ENCODE measurements at regions not wholly inside any gene's neighbourhood (a gene's known extent, or its start where the extent isn't known, plus 50 kb on each side); places are given as distances from the start of the nearest gene placed in this dataset.

DNA sequence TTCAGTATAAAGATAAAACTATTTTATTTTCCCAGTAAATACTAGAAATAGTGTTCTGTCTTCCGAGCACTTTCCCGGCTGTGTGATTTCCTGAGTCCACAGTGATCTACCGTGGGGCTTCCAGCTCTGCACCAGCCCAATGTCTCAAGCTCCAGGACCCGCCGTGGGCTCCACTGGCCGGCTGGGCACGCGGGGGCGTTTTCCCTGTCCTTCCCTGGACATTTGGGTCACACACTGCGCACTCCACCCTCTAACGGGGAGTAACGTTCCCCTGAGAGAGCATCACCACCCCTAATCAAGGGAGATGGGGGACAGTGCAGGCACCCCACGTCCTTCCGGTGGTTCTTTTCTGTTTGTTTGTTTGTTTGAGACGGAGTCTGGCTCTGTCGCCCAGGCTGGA, 844.6 kb upstream of the FRG1 start:
- 96 to 97% methylated on average over 16 of the region's 16 CpGs for WGBS, 2 donors
- Histone ChIP-seq H3K4me3 (replicated peaks in 1 of 3) (no peak overlapping the region), H3K27me3 (no peaks in the 10 kb centered on the region), H3K4me1 (no peaks in the 10 kb centered on the region), H3K27ac (no peak overlapping the region), H3K9me3 (no peaks in the 10 kb centered on the region), H3K36me3 (no peaks in the 10 kb centered on the region)
- intact Hi-C loops (cut with DNase I): no loop called here
- TF ChIP-seq, protein P1, sequence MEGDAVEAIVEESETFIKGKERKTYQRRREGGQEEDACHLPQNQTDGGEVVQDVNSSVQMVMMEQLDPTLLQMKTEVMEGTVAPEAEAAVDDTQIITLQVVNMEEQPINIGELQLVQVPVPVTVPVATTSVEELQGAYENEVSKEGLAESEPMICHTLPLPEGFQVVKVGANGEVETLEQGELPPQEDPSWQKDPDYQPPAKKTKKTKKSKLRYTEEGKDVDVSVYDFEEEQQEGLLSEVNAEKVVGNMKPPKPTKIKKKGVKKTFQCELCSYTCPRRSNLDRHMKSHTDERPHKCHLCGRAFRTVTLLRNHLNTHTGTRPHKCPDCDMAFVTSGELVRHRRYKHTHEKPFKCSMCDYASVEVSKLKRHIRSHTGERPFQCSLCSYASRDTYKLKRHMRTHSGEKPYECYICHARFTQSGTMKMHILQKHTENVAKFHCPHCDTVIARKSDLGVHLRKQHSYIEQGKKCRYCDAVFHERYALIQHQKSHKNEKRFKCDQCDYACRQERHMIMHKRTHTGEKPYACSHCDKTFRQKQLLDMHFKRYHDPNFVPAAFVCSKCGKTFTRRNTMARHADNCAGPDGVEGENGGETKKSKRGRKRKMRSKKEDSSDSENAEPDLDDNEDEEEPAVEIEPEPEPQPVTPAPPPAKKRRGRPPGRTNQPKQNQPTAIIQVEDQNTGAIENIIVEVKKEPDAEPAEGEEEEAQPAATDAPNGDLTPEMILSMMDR (IDR thresholded peaks at IDR 0.05): no peak
- no peak for TF ChIP-seq POLR2A (IDR thresholded peaks at IDR 0.05)
- no peak for DNase-seq

DNA sequence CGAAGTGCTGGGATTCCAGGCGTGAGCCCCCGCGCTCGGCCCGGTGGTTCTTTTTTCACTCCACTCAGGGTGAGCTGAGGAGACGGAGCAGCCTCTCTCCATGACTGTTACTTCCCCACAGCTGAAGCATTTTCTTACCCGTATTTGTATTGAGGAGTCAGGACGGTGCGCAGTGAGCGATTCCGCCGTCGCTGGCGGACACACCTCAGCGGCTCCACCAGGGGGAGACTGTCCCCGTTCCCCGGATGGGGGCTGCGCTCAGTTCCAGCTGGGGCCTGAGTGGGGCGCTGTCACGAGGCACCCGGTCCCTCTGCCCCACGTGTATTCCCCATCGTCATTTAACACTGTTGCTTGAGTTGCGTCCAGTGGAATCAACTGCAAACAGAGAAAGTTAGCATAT, 844.0 kb upstream of the FRG1 start:
- no peak overlapping the region for H3K27ac ChIP-seq
- WGBS, 2 donors: 94 to 96% methylated on average over 25 of the region's 25 CpGs
- H3K9me3 ChIP-seq: no peaks in the 10 kb centered on the region
- H3K4me3 ChIP-seq (replicated peaks in 1 of 3): no peak overlapping the region
- intact Hi-C loops (cut with DNase I): no loop called here
- no peak for DNase-seq
- TF ChIP-seq, protein P1 (IDR thresholded peaks at IDR 0.05): no peak
- TF ChIP-seq POLR2A (IDR thresholded peaks at IDR 0.05): no peak
- H3K4me1 ChIP-seq: no peaks in the 10 kb centered on the region
- H3K36me3 ChIP-seq: no peaks in the 10 kb centered on the region
- no peaks in the 10 kb centered on the region for H3K27me3 ChIP-seq

DNA sequence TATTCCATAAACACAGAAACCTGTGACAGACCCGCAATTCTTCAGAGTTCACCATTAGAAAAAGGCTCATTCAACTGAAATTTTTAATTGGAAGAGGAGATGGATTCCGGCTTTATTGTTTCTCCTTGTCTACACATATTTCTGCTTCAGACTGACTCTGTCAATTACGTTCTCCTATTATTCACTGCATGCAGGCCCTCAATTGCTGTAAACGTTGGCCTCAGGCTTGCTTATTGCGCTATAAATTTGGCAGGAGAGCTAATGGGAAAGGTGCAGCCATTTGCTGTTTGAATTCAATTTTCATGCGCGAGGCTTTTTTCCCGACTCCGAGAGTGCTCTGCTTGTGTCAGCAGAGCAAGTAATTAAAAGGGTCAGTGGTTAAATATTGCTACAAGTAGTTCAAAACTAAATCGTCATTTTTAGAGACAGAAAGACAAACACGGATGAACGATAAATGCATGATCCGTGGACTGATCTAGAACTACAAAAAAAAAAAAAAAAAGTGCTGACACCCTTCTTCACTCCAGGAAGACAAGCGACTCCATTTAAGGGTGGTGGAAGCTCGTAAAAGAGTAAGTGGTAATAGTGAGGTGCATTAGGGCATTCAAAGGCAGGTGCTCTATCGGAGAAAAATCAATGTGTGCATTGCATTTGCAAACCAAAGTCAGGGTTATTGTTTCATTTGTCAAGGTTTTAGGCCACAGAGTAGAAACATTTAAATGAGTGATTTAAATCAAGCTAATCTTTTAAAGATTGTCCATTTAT, 841.6 kb upstream of the FRG1 start:
- H3K9me3 ChIP-seq: no peaks in the 10 kb centered on the region
- DNase-seq: no peak
- no peak overlapping the region for H3K4me3 ChIP-seq (replicated peaks in 1 of 3)
- H3K4me1 ChIP-seq: no peaks in the 10 kb centered on the region
- no peaks in the 10 kb centered on the region for H3K27me3 ChIP-seq
- no peak overlapping the region for H3K27ac ChIP-seq
- TF ChIP-seq POLR2A (IDR thresholded peaks at IDR 0.05): no peak
- TF ChIP-seq, protein P1 (IDR thresholded peaks at IDR 0.05): no peak
- H3K36me3 ChIP-seq: no peaks in the 10 kb centered on the region
- 81 to 83% methylated on average over 16 of the region's 16 CpGs for WGBS, 2 donors
- intact Hi-C loops (cut with DNase I): no loop called here

DNA sequence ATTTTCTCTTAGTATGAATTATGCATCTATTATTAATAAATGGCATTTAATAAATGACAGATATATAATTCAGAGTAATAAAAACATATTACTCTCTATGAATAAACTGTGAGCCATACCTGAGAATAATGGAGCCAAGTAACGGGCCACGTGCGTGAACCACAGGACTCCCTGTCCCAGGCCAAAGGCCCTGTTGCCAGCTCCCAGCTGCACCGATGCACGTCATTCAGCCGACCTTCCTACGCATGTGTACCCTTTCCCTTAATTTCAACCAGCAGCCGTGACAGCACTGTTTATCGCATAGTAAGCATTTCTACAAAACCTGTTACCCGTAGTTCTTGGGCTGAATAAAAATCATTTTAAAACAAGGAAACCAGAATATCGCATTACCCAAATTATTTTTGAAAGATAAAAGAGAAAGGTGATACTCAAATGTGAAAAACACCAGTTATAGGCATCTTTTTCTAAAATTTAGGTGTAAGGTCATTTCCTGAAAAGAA, 827.2 kb upstream of the FRG1 start:
- no peak for DNase-seq
- 91 to 92% methylated on average over 11 of the region's 11 CpGs for WGBS, 2 donors
- no peaks in the 10 kb centered on the region for H3K36me3 ChIP-seq

DNA sequence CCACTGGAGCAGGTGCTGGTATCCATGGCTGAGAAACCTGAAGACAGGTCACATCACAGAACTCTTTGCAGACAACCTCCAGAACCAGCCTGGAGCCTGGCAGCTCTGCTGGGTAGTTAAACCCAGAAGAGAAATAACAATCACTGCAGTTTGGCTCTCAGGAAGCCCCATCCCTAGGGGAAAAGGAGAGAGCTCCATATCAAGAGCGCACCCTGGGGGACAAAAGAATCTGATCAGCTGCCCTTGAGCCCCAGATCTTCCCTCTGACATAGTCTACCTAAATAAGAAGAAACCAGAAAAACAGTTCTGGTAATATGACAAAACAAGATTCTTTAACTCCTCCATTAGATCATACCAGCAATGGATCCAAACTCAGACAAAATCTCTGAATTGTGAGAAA, 823.2 kb upstream of the FRG1 start:
- Histone ChIP-seq H3K36me3 (no peaks in the 10 kb centered on the region), H3K27ac (no peak overlapping the region), H3K4me3 (replicated peaks in 1 of 3) (no peak overlapping the region), H3K9me3 (no peaks in the 10 kb centered on the region), H3K4me1 (no peaks in the 10 kb centered on the region), H3K27me3 (no peaks in the 10 kb centered on the region)
- TF ChIP-seq, protein P1 (IDR thresholded peaks at IDR 0.05): no peak
- 89 to 95% methylated on average over 1 of the region's 1 CpG for WGBS, 2 donors
- no peak for DNase-seq
- intact Hi-C loops (cut with DNase I): loop anchor here (10.0 kb wide), 1 partner anchor 153 kb away; no protein-coding TSS in a partner anchor

More for the DNA sequence above, 827.2 kb upstream of the FRG1 start:
- no peak overlapping the region for H3K4me3 ChIP-seq (replicated peaks in 1 of 3)
- no peak for TF ChIP-seq POLR2A (IDR thresholded peaks at IDR 0.05)
- TF ChIP-seq, protein P1 (IDR thresholded peaks at IDR 0.05): no peak
- no peak overlapping the region for H3K27ac ChIP-seq
- no peaks in the 10 kb centered on the region for H3K4me1 ChIP-seq
- H3K9me3 ChIP-seq: no peaks in the 10 kb centered on the region
- intact Hi-C loops (cut with DNase I): loop anchor here (10.0 kb wide), 1 partner anchor 149 kb away; no protein-coding TSS in a partner anchor
- no peaks in the 10 kb centered on the region for H3K27me3 ChIP-seq

All from thyroid gland (tissue), 4 donors.